HEK293 (cell line): ENCODE measurements at regions not wholly inside any gene's neighbourhood (a gene's known extent, or its start where the extent isn't known, plus 50 kb on each side); places are given as distances from the start of the nearest gene placed in this dataset.

Experiments used
- GLI2 ChIP-seq: fragments of 450-650 bp; formaldehyde crosslinking; IDR thresholded peaks from 2 replicates; pipeline ENCODE4; 2017; ENCODE audit warnings: missing biosample characterization, missing genetic modification characterization, low read depth, borderline replicate concordance
- GLI4 ChIP-seq: fragments of 450-650 bp; formaldehyde crosslinking; IDR thresholded peaks from 2 replicates; pipeline ENCODE4 v1.5.1; 2016; ENCODE audit warnings: missing biosample characterization, missing genetic modification characterization
- PRDM1 ChIP-seq: fragments of 450-650 bp; formaldehyde crosslinking; IDR thresholded peaks from 2 replicates; pipeline ENCODE4; 2016; ENCODE audit warnings: missing biosample characterization, missing genetic modification characterization
- SCRT1 ChIP-seq: fragments of 450-650 bp; formaldehyde crosslinking; IDR thresholded peaks from 2 replicates; pipeline ENCODE4 v1.5.1; 2016; ENCODE audit warnings: missing biosample characterization, missing genetic modification characterization, borderline replicate concordance
- SP2 ChIP-seq: fragments of 450-650 bp; formaldehyde crosslinking; IDR thresholded peaks from 2 replicates; pipeline ENCODE4 v1.5.1; 2016; ENCODE audit warnings: missing biosample characterization, missing genetic modification characterization
- TCF7L2 ChIP-seq: IDR thresholded peaks from 2 replicates; pipeline ENCODE4 v1.6.1; 2011; ENCODE audit warnings: low read depth, mild to moderate bottlenecking, inconsistent platforms, low read length, moderate library complexity, borderline replicate concordance
- ZNF175 ChIP-seq: fragments of 450-650 bp; formaldehyde crosslinking; IDR thresholded peaks from 2 replicates; pipeline ENCODE4 v1.5.1; 2016; ENCODE audit warnings: missing biosample characterization, missing genetic modification characterization
- ZNF416 ChIP-seq: fragments of 450-650 bp; formaldehyde crosslinking; IDR thresholded peaks from 2 replicates; pipeline ENCODE4 v1.5.1; 2016; ENCODE audit warnings: missing biosample characterization, missing genetic modification characterization
- ZNF529 ChIP-seq: fragments of 450-650 bp; formaldehyde crosslinking; IDR thresholded peaks from 2 replicates; pipeline ENCODE4 v1.5.1; 2017; ENCODE audit warnings: missing genetic modification characterization, missing biosample characterization; ENCODE audit not compliant: insufficient replicate concordance
- ZNF776 ChIP-seq: fragments of 450-650 bp; formaldehyde crosslinking; IDR thresholded peaks from 2 replicates; pipeline ENCODE4 v1.5.0; 2017; ENCODE audit warnings: missing biosample characterization, missing genetic modification characterization, borderline replicate concordance
- TF ChIP-seq, protein P1 (sequence below): fragments of 450-650 bp; formaldehyde crosslinking; IDR thresholded peaks from 2 replicates; pipeline ENCODE4 v1.5.1; 2016; ENCODE audit warnings: missing biosample characterization, missing genetic modification characterization
- TF ChIP-seq, protein P2 (sequence below): fragments of 450-650 bp; formaldehyde crosslinking; optimal IDR thresholded peaks from 2 replicates; pipeline ENCODE3; 2016; ENCODE audit warnings: missing biosample characterization, mild to moderate bottlenecking, missing genetic modification characterization
- TF ChIP-seq, protein P3 (sequence below): fragments of 450-650 bp; formaldehyde crosslinking; IDR thresholded peaks from 2 replicates; pipeline ENCODE4 v1.5.1; 2016; ENCODE audit warnings: missing biosample characterization, missing genetic modification characterization
- TF ChIP-seq, protein P4 (sequence below): IDR thresholded peaks from 2 replicates; pipeline ENCODE4 v1.6.1; 2011; ENCODE audit warnings: mild to moderate bottlenecking, low read depth, low read length, borderline replicate concordance

DNA sequence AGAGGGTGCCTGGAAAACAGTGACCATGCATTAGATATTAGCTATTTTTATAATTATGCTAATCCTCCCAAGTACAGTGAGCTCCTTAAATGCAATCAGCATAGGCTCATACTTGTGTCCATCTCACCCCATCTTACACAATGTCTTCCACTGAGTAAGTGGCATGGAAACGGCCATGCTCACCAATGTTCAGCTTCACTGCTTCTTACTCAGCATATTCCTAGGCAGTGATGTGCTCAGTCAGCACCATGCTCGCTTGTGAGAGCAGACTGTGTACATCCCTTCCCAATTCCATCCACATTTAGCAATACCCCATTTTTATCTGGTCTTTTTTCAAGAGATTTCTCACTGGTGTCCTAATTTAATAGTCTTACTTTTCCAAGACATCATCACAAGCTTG is 454.8 kb upstream of the SOX9 start:
- TF ChIP-seq ZNF776 (tag by site-specific recombination) (no peak), TCF7L2 (no peak), SP2 (tag by site-specific recombination) (no peak), ZNF529 (no peak), PRDM1 (tag by site-specific recombination) (no peak), GLI2 (tag by site-specific recombination) (no peak), SCRT1 (tag by site-specific recombination) (no peak), ZNF416 (no peak), ZNF175 (tag by site-specific recombination) (no peak), GLI4 (tag by site-specific recombination) (no peak)
- TF ChIP-seq, protein P1, sequence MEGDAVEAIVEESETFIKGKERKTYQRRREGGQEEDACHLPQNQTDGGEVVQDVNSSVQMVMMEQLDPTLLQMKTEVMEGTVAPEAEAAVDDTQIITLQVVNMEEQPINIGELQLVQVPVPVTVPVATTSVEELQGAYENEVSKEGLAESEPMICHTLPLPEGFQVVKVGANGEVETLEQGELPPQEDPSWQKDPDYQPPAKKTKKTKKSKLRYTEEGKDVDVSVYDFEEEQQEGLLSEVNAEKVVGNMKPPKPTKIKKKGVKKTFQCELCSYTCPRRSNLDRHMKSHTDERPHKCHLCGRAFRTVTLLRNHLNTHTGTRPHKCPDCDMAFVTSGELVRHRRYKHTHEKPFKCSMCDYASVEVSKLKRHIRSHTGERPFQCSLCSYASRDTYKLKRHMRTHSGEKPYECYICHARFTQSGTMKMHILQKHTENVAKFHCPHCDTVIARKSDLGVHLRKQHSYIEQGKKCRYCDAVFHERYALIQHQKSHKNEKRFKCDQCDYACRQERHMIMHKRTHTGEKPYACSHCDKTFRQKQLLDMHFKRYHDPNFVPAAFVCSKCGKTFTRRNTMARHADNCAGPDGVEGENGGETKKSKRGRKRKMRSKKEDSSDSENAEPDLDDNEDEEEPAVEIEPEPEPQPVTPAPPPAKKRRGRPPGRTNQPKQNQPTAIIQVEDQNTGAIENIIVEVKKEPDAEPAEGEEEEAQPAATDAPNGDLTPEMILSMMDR (tag by site-specific recombination): no peak
- TF ChIP-seq, protein P2, sequence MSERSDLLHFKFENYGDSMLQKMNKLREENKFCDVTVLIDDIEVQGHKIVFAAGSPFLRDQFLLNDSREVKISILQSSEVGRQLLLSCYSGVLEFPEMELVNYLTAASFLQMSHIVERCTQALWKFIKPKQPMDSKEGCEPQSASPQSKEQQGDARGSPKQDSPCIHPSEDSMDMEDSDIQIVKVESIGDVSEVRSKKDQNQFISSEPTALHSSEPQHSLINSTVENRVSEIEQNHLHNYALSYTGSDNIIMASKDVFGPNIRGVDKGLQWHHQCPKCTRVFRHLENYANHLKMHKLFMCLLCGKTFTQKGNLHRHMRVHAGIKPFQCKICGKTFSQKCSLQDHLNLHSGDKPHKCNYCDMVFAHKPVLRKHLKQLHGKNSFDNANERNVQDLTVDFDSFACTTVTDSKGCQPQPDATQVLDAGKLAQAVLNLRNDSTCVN (tag by site-specific recombination): no peak
- TF ChIP-seq, protein P3, sequence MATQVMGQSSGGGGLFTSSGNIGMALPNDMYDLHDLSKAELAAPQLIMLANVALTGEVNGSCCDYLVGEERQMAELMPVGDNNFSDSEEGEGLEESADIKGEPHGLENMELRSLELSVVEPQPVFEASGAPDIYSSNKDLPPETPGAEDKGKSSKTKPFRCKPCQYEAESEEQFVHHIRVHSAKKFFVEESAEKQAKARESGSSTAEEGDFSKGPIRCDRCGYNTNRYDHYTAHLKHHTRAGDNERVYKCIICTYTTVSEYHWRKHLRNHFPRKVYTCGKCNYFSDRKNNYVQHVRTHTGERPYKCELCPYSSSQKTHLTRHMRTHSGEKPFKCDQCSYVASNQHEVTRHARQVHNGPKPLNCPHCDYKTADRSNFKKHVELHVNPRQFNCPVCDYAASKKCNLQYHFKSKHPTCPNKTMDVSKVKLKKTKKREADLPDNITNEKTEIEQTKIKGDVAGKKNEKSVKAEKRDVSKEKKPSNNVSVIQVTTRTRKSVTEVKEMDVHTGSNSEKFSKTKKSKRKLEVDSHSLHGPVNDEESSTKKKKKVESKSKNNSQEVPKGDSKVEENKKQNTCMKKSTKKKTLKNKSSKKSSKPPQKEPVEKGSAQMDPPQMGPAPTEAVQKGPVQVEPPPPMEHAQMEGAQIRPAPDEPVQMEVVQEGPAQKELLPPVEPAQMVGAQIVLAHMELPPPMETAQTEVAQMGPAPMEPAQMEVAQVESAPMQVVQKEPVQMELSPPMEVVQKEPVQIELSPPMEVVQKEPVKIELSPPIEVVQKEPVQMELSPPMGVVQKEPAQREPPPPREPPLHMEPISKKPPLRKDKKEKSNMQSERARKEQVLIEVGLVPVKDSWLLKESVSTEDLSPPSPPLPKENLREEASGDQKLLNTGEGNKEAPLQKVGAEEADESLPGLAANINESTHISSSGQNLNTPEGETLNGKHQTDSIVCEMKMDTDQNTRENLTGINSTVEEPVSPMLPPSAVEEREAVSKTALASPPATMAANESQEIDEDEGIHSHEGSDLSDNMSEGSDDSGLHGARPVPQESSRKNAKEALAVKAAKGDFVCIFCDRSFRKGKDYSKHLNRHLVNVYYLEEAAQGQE (tag by site-specific recombination): no peak
- TF ChIP-seq, protein P4, sequence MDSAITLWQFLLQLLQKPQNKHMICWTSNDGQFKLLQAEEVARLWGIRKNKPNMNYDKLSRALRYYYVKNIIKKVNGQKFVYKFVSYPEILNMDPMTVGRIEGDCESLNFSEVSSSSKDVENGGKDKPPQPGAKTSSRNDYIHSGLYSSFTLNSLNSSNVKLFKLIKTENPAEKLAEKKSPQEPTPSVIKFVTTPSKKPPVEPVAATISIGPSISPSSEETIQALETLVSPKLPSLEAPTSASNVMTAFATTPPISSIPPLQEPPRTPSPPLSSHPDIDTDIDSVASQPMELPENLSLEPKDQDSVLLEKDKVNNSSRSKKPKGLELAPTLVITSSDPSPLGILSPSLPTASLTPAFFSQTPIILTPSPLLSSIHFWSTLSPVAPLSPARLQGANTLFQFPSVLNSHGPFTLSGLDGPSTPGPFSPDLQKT: no peak
